GM21737 (cell line): ENCODE measurements at regions not wholly inside any gene's neighbourhood (a gene's known extent, or its start where the extent isn't known, plus 50 kb on each side); places are given as distances from the start of the nearest gene placed in this dataset.
"Not testable (repeated sequence)": the region's sequence is repeated elsewhere in the genome, so short reads cannot be mapped to it uniquely, and the experiment has no call there.

ENCODE experiments used
- ATAC-seq: cut with Tn5 transposase; IDR thresholded peaks from one replicate; pipeline ENCODE4 v1.9.1; 2021; ENCODE audit warnings: mild to moderate bottlenecking, moderate library complexity; ENCODE audit not compliant: unreplicated experiment

DNA sequence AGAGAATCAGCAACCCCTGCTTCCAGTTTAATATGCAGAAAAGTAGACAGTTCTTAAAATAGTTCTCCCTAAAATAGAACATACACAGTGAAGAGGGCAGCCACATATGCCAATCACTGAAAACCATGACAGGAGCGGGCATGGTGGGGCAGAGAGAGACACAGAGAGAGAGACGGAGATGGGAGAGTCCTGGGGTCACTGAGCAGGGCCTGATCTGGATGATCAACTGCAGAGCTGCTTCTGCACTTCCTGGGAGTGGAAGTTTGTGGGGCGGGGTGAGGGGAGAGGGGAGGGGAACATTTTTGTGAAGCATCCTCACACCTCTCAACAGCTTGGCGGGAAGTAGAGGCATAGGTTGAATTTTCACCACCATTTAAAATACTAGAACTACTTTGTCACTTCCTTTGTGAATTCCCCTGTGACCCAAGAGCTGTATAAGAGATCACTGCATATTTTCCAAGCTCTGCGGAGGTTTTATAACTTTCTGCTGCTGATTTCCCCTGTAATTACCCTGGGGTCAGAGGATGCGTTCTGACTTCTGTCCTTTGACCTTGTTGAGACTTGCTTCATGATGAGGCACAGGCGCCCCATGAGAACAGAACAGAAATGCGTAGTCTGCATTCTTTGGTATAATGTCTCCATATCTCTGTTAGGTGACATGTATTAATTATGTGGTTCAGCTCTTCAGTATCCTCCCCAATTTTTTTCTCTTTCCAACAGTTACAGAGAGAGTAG lies 419.4 kb downstream of the BRD1 start:
- ATAC-seq = no peak

DNA sequence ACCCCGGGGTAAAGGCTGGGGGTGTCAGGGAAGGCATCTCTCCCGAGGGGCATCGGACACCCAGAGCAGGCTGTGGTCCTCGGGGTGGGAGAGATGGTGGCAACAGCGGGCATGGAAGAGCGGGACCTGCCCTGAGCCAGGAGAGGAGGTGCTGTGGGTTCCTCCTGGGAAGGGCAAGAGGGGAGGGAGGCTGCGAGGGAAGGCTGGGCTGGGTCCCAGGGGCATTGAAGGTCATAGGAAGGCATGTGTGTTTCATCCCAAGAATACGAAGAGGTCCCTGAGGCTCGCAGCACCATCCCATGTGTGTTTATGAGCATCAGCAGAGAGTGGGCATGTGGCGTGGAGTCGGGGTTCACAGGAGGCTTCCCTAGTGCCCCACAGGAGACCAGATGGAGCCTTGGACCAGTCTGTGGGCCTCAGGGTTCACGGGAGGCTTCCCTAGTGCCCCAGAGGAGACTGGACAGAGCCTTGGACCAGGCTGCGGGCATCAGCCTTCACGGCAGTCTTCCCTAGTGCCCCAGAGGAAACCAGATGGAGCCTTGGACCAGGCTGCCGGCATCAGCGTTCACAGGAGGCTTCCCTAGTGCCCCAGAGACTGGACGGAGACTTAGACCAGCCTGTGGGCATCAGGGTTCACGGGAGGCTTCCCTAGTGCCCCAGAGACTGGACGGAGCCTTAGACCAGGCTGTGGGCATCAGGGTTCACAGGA lies 420.6 kb downstream of the BRD1 start:
- ATAC-seq = no peak

DNA sequence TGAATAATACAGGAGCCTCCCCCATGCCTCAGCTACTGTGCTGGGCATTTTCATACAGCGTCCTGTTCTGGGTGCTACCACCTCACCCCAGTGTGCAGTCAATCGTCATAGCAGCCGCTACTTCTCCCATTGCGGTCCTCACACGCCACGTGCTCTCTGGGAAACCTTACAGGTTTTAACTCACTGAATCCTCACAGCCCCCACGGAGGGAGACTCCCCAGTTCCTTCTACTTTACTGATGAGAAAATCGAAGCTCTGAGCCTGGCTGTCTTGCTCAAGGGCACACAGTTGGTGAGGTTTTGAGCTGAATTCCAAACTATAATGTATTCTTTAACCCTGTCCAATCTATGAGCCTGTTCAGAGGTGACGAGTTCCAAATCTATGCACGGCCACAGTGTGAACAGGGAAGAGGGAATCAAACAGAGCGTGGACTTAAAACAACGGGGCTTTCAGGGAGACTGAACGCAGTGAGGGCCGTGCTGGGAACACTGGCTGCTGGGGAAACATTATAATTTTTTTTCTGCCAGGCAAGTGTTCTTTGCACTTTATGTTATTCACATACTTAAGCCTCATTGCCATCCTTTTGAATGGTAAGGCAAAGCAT lies 421.5 kb downstream of the BRD1 start:
- no peak for ATAC-seq

DNA sequence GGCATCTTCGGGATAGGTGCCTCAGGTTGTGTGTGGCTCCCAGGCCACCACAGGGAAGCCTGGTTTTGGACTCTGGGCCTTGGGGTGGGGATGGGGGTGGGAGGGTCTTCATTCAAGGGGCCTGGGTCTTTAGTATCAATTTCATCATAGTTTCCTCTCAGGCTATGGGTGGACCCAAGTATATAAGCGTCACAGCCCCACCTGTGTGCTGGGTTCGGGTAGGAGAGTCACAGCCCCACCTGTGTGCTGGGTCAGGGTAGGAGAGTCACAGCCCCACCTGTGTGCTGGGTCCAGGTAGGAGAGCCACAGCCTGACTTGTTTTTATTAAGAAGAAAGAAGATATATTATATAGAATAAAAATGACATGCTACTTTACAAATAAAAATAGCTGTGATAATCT lies 422.1 kb downstream of the BRD1 start:
- no peak for ATAC-seq

DNA sequence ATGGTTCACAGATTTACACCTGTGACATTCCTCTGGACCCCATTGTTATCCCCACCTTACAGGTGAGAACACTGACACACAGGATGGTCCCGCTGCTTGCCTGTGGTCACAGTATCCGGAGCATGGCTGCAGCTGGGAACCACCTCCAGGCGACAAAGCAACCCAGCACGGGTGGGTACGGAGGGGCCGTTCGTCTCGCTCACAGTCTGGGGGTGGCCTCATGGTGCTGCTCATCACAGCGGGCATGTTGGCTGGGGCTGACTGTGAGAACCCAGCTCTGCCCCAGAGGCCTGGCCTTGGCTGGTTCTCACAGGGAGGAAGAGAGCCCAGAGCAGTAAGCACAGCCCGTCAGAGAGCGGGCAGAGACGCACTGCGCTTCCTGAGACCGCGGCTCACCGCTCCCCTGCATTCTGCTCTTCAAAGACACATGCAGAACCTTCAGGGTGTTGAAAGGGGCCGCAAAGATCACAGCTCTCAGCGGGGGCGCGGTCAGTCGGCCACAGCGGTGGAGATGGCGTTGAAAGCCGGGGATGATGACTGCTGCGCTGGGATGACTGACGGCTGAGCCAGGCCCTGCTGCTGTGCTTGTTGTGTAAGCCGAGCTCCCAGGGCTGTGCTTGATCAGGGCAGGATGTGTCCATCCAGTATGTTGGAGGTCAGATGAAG lies 423.0 kb downstream of the BRD1 start:
- no peak for ATAC-seq

DNA sequence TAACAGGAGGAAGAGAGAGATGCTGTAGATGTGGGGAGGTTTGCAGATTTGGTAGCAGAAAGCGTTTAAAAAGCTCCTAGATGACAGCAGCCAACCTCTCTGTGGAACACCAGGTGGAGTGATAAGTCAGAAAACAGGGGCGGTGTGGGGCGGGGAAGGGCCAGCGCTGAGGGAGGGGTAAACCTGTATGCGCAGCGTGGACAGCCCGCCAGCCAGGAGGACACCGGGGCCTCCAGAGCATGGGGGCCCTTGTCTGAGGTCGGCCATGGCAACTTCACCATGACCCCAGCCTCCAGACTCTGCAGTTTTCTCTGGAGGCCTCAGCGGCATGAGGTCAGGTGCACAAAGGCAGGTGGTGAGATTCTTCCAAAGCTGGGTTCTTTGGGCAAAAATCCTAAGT lies 423.7 kb downstream of the BRD1 start:
- no peak for ATAC-seq

DNA sequence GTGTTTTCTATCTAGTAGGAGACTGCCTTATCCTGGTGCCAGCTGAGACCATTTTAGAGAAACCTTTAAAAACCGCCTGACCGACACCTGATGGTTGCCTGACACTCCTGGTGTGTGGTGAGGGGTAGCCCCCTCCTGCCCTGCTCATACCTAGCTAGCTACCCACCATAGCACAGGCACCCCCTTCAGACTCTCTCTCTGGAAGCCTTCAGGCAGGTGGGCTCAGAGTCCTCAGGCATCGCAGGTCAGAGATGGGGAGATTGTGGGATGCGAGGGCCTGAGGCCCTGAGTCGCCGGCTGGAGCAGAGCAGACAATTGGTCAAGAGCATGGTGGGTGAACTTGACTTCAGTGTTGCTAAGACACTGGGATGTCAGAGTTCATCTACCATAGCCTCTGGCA lies 424.6 kb downstream of the BRD1 start:
- ATAC-seq = no peak

DNA sequence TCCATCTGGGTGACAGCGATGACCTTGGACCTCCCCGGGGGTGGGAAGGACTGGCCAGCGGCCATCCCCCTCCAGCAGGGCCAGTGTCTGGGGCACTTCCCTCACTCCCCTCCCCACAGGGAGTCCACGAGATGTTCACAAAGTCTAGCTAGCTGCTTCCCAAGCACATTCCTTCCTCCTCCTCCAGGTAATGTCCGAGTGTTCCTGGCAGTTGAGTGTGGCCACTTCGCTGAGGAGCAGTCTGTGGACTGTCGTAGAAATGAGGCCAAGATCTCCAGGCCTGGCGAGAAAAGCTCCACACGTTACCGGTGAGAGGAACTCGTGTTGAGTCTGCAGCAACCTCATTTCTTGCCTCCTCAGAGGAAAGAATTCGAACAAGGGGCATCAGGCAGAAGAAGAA lies 425.5 kb downstream of the BRD1 start:
- no peak for ATAC-seq

DNA sequence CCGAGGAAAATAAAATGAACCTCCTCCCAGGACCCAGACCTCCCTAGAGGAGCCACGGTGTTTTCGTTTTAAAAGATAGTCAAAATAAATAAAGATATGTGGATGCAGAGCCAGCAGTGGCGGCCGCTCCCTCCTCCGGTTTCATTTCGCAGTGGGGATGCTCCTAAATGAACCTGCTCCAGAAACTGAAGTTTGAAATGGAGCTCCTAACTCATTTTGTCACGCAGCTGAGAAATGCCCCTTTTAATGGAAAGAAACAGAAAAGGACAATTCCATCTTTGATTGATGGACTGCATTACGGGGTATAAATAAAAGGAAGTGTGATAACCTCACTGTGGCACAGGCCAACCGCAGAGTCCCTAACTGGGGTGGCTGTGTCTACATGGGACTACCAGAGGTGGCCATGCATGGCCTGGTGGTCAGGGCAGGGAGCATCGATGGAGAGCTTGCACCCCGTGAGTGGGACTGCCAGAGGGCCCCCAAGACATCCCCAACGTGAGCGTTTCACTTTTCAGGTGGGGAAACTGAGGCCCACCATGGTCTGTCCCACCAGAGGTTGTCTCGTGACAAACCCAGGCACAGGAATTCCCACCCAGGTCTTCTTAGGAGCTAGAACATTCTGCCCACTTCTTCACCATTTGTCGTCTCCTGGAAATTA lies 426.6 kb downstream of the BRD1 start:
- ATAC-seq = no peak

DNA sequence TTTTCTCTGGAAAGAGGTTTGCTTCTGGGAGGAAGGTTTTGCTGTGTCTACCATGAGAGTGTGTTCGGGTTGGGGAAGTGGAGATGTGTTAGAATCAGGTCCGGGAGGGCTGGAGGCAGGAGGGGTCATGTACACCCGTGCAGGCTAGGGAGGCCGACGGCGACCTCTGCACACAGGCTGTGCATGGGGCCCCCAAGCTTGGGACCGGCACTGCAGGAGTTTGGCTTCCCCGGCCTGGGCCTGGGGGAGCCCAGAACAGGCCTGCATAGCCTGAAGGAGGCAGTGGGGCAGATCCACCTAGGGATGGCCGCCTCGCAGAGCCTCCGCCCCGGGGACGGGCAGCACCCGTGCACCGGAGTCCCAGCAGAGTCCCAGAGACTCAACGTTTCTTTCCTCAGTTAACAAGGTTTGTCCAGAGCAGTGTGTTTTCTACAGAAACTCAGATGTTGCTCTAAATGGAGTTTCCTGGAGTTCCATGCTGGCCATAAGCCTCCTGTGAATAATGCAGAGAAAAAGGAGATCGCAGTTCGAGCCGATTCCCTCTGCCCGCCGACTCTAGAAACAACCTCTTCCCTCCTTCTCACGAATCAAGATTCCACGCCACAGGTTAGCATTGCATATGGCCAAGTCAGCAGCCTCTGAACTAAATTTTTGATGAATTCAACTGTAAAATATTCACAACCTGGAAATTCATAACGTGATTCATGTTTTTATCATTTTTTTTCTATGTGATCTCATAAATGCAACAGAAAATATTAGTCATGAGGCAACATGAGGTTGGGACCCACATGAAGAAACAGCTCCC lies 427.3 kb downstream of the BRD1 start:
- ATAC-seq = no peak

DNA sequence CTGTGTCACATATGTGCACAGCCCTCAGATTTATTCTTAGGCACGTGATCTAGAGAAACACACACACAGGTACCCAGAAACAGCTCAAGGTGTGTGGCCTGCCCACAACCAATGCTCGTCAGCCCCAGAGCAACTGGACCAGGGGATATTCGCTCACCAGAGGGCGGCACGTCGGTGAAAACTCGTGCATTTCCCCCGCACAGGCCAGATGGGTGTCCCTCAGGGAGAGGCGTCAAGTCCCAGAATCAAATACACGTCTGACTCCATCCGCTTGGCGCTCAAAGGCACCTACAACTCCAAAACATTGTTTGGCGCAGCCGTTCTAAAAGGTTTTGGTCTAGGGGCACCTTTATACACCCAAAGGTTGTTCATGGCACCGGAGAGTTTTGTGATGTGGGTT lies 429.0 kb downstream of the BRD1 start:
- ATAC-seq = no peak

DNA sequence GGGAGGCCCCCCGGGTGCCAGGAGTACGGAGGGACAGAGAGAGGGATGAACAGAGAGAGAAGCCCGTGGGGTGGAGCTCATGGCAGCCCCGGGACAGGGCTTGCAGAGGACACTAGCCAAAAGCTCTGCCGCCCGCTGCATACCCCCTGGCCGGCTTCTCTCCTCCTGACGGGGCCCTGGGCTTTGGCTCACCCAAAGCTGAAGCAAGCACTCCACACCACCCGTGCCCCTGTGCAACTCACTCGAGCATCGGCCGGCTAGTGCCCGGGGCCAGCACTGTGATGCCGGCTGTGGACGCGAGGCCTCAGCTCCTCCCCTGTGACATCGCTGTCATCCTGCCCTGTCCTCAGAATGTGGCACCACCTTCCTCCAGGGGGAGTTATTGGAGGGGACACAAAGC lies 429.6 kb downstream of the BRD1 start:
- ATAC-seq = no peak

DNA sequence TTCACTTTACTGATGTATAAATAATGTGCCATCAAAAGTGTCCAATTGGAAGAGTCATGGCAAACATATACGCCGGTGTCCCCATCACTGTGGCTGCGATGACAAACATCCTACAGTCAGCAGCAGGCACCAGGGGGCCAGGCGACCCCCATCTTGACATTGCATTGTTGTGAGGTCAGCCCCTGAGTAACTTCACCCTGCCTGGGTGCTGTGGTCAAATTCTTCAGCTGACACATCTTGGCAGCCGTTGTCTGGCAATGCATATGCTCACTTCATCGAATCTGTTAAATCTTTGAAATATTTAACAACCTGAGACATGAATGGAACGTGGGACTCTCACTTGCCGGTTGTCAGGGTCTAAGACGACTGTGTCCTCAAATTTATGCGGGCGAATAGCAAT lies 430.9 kb downstream of the BRD1 start:
- no peak for ATAC-seq

DNA sequence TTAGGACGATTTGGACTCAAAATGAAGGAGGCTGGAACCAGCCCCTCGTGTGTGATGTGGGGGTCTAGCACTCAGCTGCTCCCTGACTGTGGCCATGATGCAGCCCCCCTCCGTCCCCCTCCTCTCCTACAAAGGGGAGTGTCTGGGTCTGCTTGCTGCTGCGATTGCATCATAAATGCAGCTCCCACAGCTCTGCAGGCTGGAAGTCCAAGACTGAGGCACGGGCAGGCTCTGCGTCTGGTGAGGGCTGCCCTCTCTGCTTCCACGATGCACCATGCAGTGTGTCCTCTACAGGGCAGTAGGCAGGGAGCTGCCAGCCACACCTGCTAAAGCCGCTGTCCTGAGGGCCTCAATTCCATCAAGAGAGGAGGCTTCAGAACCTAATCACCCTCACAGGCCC lies 432.1 kb downstream of the BRD1 start:
- no peak for ATAC-seq

DNA sequence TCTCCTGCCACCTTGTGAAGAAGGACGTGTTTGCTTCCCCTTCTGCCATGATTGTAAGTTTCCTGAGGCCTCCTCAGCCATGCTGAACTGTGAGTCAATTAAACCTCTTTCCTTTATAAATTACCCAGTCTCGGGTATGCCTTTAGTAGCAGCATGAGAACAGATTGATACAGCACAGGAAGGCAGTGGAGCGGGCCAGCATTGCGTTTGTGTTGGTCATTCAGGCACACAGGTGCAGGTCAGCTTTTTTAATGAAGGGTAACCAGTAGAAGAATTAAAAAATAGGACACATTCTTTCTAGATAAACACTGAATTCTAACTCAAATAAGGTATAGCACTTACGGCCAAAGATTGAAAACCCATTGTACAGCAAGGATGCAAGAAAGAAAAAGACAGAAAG lies 432.6 kb downstream of the BRD1 start:
- not testable (repeated sequence) for ATAC-seq

DNA sequence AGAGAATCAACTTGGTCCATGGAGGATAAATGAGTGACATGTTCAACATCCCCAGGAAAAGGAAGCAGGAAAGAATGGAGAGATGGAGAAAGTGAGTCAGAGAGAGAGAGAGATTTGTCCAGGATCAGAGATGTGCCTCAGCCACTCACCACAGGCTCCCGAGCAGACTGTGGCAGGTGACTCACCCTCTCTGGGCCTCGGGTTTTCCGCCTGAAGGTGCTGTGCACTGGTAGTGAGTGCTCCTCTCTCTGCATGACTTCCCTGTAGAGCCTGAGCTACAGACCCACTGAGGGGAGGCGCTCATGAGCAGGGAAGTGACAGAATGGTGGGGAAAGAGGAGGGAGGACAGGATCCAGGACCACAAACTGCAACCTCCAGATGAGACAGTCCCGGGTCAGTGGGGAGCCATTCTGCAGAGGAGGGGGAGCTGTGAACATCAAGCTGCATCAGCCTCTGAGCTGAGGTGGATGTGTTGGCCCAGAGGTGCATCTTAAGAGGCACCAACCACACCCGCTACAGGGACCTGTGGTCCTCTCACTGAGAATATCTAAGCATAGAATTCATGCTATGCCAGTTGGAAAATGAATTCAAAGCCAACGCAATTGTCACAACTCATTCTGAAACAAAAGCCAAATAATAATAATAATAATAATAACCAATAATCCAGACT lies 433.4 kb downstream of the BRD1 start:
- ATAC-seq = no peak

DNA sequence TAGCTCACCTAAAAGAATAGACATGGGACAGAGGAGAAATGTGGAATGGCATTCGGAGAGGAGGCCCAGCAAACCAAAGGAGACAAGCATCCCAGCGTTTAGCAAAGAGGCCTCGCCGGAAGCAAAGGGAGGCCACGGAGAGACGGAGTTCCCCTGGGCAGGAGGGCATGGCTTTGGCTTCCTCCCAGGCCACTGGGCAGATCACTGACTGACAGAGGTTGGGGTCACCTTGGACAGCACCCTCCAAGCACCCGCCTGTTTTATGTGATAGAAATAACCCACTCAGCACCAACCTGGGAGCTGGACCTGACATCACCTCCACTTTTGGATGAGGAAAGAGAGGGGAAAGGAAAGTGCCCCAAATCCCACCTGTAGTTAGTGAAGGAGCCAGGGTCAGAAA lies 434.1 kb downstream of the BRD1 start:
- no peak for ATAC-seq

DNA sequence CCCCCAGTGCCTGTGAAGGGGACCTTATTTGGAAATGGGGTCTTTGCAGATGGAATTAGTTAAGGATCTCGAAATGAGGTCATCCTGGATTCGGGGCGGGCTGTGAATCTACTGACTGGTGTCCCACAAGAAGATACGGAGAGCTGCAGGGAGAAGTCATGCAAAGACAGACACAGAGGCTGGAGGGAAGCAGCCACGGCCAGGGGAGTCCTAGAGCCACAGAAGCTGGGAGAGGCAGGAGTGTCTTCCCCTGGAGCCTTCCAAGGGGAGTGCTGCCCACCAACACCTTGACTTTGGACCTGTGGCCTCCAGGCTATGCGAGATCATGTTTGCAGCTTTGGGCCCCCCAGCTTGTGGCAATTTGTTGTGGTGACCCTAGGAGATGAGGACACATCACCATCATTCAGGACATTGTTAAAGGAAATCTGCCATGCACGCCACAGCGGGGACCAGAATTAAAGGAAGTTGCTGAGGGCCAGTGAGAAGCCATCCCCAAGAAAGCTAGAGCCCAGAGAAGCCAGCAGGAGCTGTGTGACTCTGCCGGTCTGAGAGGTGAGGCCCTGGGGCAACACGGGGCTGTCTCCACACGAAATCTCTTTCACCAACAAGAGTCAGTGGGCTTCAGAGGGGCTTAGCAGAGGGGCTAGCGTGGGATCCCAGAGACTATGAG lies 434.7 kb downstream of the BRD1 start:
- ATAC-seq = no peak

DNA sequence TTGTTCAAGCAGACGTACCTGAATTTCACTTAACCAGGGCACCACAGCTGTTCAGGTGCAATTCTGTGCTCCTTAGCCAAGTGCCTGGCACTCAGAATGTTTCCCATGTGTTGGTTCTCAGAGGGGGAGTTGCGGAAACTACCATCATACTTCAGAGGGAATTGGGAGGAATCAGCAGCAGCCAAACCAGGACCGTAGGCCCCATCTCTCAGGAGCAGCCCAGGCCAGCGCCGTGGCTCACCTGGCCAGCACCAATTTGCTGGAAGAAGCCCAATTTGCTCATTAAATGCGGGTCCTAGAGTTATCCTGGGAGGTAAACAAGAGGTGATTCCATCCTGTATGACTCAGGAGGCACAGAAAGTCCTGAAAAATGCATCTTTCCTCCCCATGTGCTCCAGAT lies 435.4 kb downstream of the BRD1 start:
- ATAC-seq = no peak
